Transverse colon (tissue), 3 donors: ENCODE measurements at regions not wholly inside any gene's neighbourhood (a gene's known extent, or its start where the extent isn't known, plus 50 kb on each side); places are given as distances from the start of the nearest gene placed in this dataset.

Source experiments
- CTCF ChIP-seq, 5 experiments: fragments of 200-600 bp in 3 of 5; fragments of 450-650 bp in 2 of 5; sonication (generic) in 3 of 5; IDR thresholded peaks; 1 replicate in 2 of 5; 2 replicates in 3 of 5; pipeline ENCODE4 v1.5.1; 2016 to 2017; ENCODE audit warnings: antibody characterized with exemption in 5 of 5, inconsistent platforms in 3 of 5, mild to moderate bottlenecking in 2 of 5, moderate library complexity in 1 of 5
- POLR2A ChIP-seq: fragments of 450-650 bp; IDR thresholded peaks from one replicate; pipeline ENCODE4 v1.6.1; 2016; ENCODE audit warnings: antibody characterized with exemption, mild to moderate bottlenecking, moderate library complexity

GRCh38 chr19:28578208-28578607 lies 634.7 kb downstream of the UQCRFS1 start:
- TF ChIP-seq CTCF (IDR thresholded peaks at IDR 0.05) (no peak), POLR2A (no peak)
